K562 (cell line): ENCODE measurements at regions not wholly inside any gene's neighbourhood (a gene's known extent, or its start where the extent isn't known, plus 50 kb on each side); places are given as distances from the start of the nearest gene placed in this dataset.

Experiments used
- CHD4 ChIP-seq: fragments of 200-600 bp; sonication (generic); IDR thresholded peaks from 3 replicates; pipeline ENCODE4 v1.6.1; 2012; ENCODE audit warnings: low read depth, mild to moderate bottlenecking, mixed read lengths, low read length, inconsistent platforms; ENCODE audit not compliant: insufficient read depth, insufficient replicate concordance, poor library complexity, severe bottlenecking
- CTCF ChIP-seq, 3 experiments: IDR thresholded peaks in 2 of 3; conservative IDR thresholded peaks in 1 of 3; 2 replicates each; pipeline ENCODE4 v1.5.1; 2011 to 2012; ENCODE audit warnings: low read length in 3 of 3, mild to moderate bottlenecking in 3 of 3, control low read depth in 2 of 3, improper control_type of control experiment in 1 of 3, inconsistent platforms in 1 of 3, low read depth in 1 of 3, mixed read lengths in 1 of 3, moderate library complexity in 1 of 3; ENCODE audit not compliant: insufficient read depth in 2 of 3
- CTCFL ChIP-seq: IDR thresholded peaks from 2 replicates; pipeline ENCODE4 v1.6.1; 2011; ENCODE audit warnings: borderline replicate concordance, low read depth, mild to moderate bottlenecking, moderate library complexity, low read length; ENCODE audit not compliant: insufficient read depth, poor library complexity, severe bottlenecking
- KLF16 ChIP-seq: IDR thresholded peaks from 2 replicates; pipeline ENCODE4 v1.6.1; 2016; ENCODE audit warnings: antibody characterized with exemption
- MAX ChIP-seq: sonication (generic); formaldehyde crosslinking; IDR thresholded peaks from 2 replicates; pipeline ENCODE4 v1.9.0; 2022; ENCODE audit warnings: mild to moderate bottlenecking, missing genetic modification reagents
- NFATC3 ChIP-seq: fragments of 450-650 bp; IDR thresholded peaks from 2 replicates; pipeline ENCODE4 v1.6.1; 2017; ENCODE audit warnings: mild to moderate bottlenecking
- PCBP2 ChIP-seq: fragments of 200-400 bp; formaldehyde crosslinking; IDR thresholded peaks from 2 replicates; pipeline ENCODE4 v1.6.1; 2018; ENCODE audit warnings: low read length, low read depth, mild to moderate bottlenecking, moderate library complexity; ENCODE audit not compliant: poor library complexity, severe bottlenecking
- REST ChIP-seq, 2 experiments: fragments of 450-650 bp; formaldehyde crosslinking in 1 of 2; IDR thresholded peaks; 2 replicates each; pipeline versions ENCODE4 v1.4.0 to v1.6.1; 2014 to 2020; ENCODE audit warnings: mild to moderate bottlenecking in 2 of 2, borderline replicate concordance in 1 of 2, low read depth in 1 of 2
- SREBF1 ChIP-seq: fragments of 150-350 bp; IDR thresholded peaks from 2 replicates; pipeline ENCODE4 v1.6.1; 2014; ENCODE audit warnings: antibody characterized with exemption, low read depth, low read length, borderline replicate concordance
- SRSF3 ChIP-seq: fragments of 200-400 bp; formaldehyde crosslinking; IDR thresholded peaks from 2 replicates; pipeline ENCODE4 v1.6.1; 2016; ENCODE audit warnings: mild to moderate bottlenecking, low read length, moderate library complexity; ENCODE audit not compliant: insufficient read depth

GRCh38 chr13:50386541-50387050 is 371.4 kb downstream of the KCNRG start:
- no peak for TF ChIP-seq SREBF1
- TF ChIP-seq CTCF (IDR thresholded peaks at IDR 0.05 in 2 of 3, conservative IDR thresholded peaks at IDR 0.05 in 1 of 3; ENCODE audit: insufficient read depth in 2 of 3, low read depth in 1 of 3, low read length in 3 of 3): no peak
- TF ChIP-seq PCBP2: no peak
- no peak for TF ChIP-seq NFATC3
- TF ChIP-seq CHD4: no peak
- TF ChIP-seq SRSF3: no peak
- TF ChIP-seq REST (IDR thresholded peaks at IDR 0.05; ENCODE audit: borderline replicate concordance): no peak
- TF ChIP-seq REST (CRISPR knock-in tag; IDR thresholded peaks at IDR 0.05; ENCODE audit: low read depth): no peak
- TF ChIP-seq MAX: no peak
- TF ChIP-seq KLF16: no peak
- TF ChIP-seq CTCFL: no peak
